Fibroblast of pulmonary artery (primary cell): ENCODE measurements at regions not wholly inside any gene's neighbourhood (a gene's known extent, or its start where the extent isn't known, plus 50 kb on each side); places are given as distances from the start of the nearest gene placed in this dataset.

ENCODE experiments used
- DNase-seq: peaks from one replicate; pipeline ENCODE4 v3.0.0-alpha.2; 2010; ENCODE audit warnings: low read depth
- H3K4me3 ChIP-seq: replicated peaks from 2 replicates; pipeline ENCODE4 v1.5.1; 2011; ENCODE audit warnings: low read depth, mild to moderate bottlenecking, control low read depth, low read length, moderate library complexity
- TF ChIP-seq, protein P1 (sequence below): IDR thresholded peaks from 2 replicates; pipeline ENCODE4 v1.5.1; 2011; ENCODE audit warnings: mild to moderate bottlenecking, control low read depth, low read length, inconsistent platforms; ENCODE audit errors: missing control alignments

DNA sequence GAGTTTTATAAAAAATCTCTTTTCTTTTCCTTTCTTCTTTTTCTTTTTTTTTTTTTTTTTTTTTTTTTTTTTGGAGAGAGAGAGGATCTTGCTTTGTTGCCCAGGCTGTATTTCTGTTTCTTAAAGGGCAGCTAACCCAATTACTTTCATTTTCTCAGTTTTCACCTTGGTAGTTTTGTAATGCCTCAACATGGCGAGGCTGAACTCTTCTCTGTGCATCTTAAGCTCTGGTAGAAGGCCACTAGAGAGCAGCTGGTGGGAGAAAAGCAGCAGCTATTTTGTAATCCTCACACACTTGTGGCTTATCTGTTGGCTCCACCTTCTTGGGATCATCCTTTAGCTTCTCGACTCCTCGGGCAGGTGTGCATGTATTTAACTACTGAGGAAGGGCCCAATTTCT lies 152.2 kb upstream of the MEIS2 start:
- no peak overlapping the region for H3K4me3 ChIP-seq
- DNase-seq, result no peak
- TF ChIP-seq, protein P1, sequence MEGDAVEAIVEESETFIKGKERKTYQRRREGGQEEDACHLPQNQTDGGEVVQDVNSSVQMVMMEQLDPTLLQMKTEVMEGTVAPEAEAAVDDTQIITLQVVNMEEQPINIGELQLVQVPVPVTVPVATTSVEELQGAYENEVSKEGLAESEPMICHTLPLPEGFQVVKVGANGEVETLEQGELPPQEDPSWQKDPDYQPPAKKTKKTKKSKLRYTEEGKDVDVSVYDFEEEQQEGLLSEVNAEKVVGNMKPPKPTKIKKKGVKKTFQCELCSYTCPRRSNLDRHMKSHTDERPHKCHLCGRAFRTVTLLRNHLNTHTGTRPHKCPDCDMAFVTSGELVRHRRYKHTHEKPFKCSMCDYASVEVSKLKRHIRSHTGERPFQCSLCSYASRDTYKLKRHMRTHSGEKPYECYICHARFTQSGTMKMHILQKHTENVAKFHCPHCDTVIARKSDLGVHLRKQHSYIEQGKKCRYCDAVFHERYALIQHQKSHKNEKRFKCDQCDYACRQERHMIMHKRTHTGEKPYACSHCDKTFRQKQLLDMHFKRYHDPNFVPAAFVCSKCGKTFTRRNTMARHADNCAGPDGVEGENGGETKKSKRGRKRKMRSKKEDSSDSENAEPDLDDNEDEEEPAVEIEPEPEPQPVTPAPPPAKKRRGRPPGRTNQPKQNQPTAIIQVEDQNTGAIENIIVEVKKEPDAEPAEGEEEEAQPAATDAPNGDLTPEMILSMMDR, result no peak

DNA sequence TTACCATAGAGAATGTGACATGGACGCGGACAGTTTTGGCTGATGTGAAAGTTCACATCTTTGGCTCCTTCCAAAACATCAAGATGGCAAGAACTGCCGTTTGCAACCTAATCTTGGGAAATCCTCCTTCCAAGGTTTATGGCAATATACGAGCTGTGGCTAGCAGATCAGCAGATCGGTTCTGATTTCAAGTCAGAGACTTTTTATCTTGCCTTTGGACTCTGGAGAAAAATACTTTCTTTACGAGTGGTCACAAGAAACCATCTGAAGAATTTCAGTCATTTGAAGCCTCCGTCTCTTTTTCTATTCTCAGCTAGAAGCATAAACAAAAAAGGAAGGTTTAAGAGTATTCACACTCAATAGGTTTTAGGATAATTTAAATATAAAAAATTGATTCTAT lies 153.5 kb upstream of the MEIS2 start:
- DNase-seq, result peak; percentile 1
- TF ChIP-seq, protein P1, result no peak

DNA sequence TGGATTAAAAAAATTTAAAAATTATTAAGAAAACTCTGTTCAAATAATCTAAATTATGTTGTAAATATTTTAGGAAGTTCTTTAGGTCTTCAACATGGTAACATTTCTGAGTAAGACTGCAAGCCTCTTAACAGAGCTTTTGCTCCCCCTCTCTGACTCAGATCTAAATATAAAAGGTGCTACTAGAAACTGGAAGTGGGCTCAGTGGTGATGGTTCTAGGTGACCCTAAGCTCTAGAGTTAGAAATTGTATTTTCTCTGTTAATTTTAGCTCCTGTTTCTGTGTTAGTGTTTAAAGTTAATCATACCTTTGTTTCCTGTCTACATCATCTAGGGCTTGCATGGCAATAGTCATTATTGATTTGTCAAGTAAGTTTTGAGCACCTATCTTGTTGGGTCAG lies 159.9 kb upstream of the MEIS2 start:
- DNase-seq, result no peak
- TF ChIP-seq, protein P1, result no peak
- H3K4me3 ChIP-seq, result no peak overlapping the region

More for the DNA sequence above, 153.5 kb upstream of the MEIS2 start:
- H3K4me3 ChIP-seq, result no peak overlapping the region

DNA sequence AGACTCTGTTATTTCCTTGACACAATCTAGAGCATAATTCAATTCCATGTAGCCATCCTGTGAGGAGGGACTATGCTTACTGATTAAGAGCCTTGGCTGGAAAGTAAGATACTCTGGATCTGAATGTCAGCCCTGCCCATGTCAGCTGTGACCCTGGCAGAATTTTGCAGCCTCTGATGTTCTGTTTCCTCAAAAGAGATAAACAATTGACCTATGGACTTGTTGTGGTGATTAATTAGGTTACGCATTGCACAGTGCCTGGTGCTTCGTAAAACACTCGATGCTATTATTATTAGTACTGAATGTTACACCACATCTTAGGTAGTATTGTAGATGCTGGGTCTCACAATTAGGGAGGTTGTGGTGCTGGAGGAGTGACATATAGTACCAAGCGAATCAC lies 161.3 kb upstream of the MEIS2 start:
- TF ChIP-seq, protein P1, result no peak
- no peak for DNase-seq

DNA sequence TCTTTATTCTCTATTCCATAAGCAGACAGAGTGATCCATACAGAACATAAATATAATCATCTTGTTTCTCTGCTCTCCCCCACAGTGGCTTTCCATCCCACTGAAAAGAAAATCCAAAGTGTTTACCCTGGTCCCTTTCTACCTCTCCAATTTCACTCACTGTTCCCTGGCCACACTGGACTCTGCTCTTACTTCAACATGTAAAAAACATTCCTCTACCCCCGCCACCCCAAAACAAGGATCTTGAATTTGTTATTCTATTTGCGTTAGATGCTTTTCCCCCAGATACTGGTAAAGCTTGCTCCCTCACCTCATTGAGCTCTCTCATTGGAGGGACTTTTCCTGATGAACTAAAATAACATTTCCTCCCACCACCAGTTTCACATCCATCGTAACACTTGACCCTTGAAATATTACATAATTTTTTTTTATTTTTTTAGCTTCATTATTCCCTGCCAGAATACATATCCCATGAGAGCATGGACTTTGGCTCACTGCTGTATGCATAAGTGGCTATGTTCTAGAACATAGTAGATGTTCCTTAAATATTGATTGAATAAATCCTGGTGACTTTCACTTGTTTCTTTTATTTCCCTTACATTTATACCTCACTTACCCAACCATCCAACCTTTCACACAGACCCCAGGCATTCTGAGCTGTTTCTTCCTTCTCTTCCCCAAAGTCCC lies 162.7 kb upstream of the MEIS2 start:
- TF ChIP-seq, protein P1, result no peak
- no peak for DNase-seq
- no peak overlapping the region for H3K4me3 ChIP-seq

More for the DNA sequence above, 161.3 kb upstream of the MEIS2 start:
- H3K4me3 ChIP-seq, result no peak overlapping the region

DNA sequence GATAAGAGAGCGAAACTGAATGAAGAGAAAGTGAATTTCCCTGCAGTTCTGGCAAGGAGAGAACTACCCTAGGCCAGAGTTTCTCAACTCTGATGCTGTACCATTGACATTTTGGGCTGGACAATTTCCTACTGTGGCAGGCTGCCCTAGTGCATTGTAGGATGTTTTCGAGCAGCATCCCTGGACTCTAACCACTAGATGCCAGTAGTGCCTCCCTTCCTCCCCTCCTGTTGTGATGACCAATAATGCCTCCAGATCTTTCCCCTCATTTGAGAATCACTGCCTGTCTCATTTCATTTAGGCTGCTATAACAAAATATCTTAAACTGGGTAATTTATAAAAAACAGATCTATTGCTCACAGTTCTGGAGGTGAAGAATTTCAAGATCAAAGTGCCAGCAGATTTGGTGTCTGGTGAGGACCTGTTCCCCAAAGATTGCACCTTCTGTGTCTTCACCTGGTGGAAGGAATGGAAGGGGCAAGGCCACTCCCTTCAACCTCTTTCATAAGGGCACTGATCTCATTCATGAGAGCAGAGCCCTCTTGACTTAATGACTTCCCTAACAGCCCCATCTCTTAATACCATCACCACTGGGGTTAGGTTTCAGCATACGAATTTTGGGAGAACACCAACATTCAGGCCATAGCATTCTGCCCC lies 188.9 kb upstream of the MEIS2 start:
- TF ChIP-seq, protein P1, result peak; percentile 54
- peak; percentile 28 for DNase-seq
- H3K4me3 ChIP-seq, result no peak overlapping the region
